DND-41 (cell line): ENCODE measurements at regions not wholly inside any gene's neighbourhood (a gene's known extent, or its start where the extent isn't known, plus 50 kb on each side); places are given as distances from the start of the nearest gene placed in this dataset.
"Not testable (repeated sequence)": the region's sequence is repeated elsewhere in the genome, so short reads cannot be mapped to it uniquely, and the experiment has no call there.

ENCODE experiments used
- ATAC-seq: fragments of 200-7000 bp; cut with Tn5 transposase; 3 replicates; pipeline ENCODE4 v1.9.1; 2021; ENCODE audit warnings: low read depth; ENCODE audit not compliant: insufficient read depth
- DNase-seq: peaks from one replicate; pipeline ENCODE4 v3.0.0-alpha.2; 2020
- H2AFZ ChIP-seq: 2 replicates; pipeline ENCODE4 v1.6.0; 2012; ENCODE audit warnings: low read depth, low read length
- H3K27ac ChIP-seq: 2 replicates; pipeline ENCODE4 v1.5.1; 2012; ENCODE audit warnings: low read length, inconsistent platforms
- H3K27me3 ChIP-seq: fragments of 200-600 bp; sonication (generic); 2 replicates; pipeline ENCODE4 v1.6.0; 2012; ENCODE audit warnings: low read length, mild to moderate bottlenecking, inconsistent platforms; ENCODE audit not compliant: insufficient read depth, poor library complexity
- H3K36me3 ChIP-seq: 2 replicates; pipeline ENCODE4 v1.5.1; 2012; ENCODE audit warnings: low read length, inconsistent platforms; ENCODE audit not compliant: insufficient read depth
- H3K4me1 ChIP-seq: 2 replicates; pipeline ENCODE4 v1.5.1; 2012; ENCODE audit warnings: mild to moderate bottlenecking, low read length; ENCODE audit not compliant: insufficient read depth
- H3K4me2 ChIP-seq: 2 replicates; pipeline ENCODE4 v1.6.0; 2012; ENCODE audit warnings: mild to moderate bottlenecking, moderate library complexity, low read length, inconsistent platforms; ENCODE audit not compliant: insufficient read depth
- H3K4me3 ChIP-seq, 2 experiments: fragments of 200-600 bp in 1 of 2; shearing (Covaris generic) in 1 of 2; 2 replicates each; pipeline ENCODE4 v1.5.1; 2012 to 2016; ENCODE audit warnings: inconsistent platforms in 2 of 2, low read length in 2 of 2, mild to moderate bottlenecking in 2 of 2, low read depth in 1 of 2, moderate library complexity in 1 of 2
- H3K79me2 ChIP-seq: 2 replicates; pipeline ENCODE4 v1.6.0; 2012; ENCODE audit warnings: low read length, inconsistent platforms; ENCODE audit not compliant: insufficient read depth
- H3K9ac ChIP-seq: 2 replicates; pipeline ENCODE4 v1.6.0; 2012; ENCODE audit warnings: low read depth, mild to moderate bottlenecking, inconsistent platforms, low read length, moderate library complexity
- H3K9me3 ChIP-seq: 2 replicates; pipeline ENCODE4 v1.5.1; 2012; ENCODE audit warnings: low read length, moderate library complexity, mild to moderate bottlenecking, inconsistent platforms; ENCODE audit not compliant: insufficient read depth, severe bottlenecking
- H4K20me1 ChIP-seq: 2 replicates; pipeline ENCODE4 v1.6.0; 2012; ENCODE audit warnings: low read length; ENCODE audit not compliant: insufficient read depth
- CTCF ChIP-seq: IDR thresholded peaks from 2 replicates; pipeline ENCODE4 v1.5.1; 2012; ENCODE audit warnings: borderline replicate concordance, low read length, moderate library complexity, mild to moderate bottlenecking; ENCODE audit not compliant: poor library complexity, severe bottlenecking; ENCODE audit errors: extremely low read depth
- EZH2 ChIP-seq: IDR thresholded peaks from 3 replicates; pipeline ENCODE4 v1.6.1; 2012; ENCODE audit warnings: borderline replicate concordance, low read depth, mild to moderate bottlenecking, moderate library complexity, low read length, inconsistent platforms; ENCODE audit not compliant: severe bottlenecking

- Histone ChIP-seq H3K4me3 (no peak overlapping the region), H3K9ac (no peak overlapping the region), H3K9me3 (no peaks in the 10 kb centered on the region), H4K20me1 (no peaks in the 10 kb centered on the region), H2AFZ (no peak overlapping the region), H3K27me3 (no peaks in the 10 kb centered on the region), H3K79me2 (no peaks in the 10 kb centered on the region), H3K36me3 (no peaks in the 10 kb centered on the region), H3K27ac (no peak overlapping the region), H3K4me1 (no peaks in the 10 kb centered on the region), H3K4me2 (no peak overlapping the region)
- TF ChIP-seq EZH2 (no peak), CTCF (no peak)
- DNase-seq, result no peak
- no peak for ATAC-seq
These were observed 192.2 kb downstream of the TPBG start for GRCh38 chr6:82555801-82556200.

- not testable (repeated sequence) for H2AFZ ChIP-seq, H3K9me3 ChIP-seq
These were observed 194.9 kb downstream of the TPBG start for GRCh38 chr6:82558531-82558930.

GRCh38 chr6:82567621-82568020, 204.0 kb downstream of the TPBG start:
- Histone ChIP-seq H3K4me1 (no peaks in the 10 kb centered on the region), H3K9me3 (no peaks in the 10 kb centered on the region), H3K36me3 (no peaks in the 10 kb centered on the region), H3K9ac (no peak overlapping the region), H3K27me3 (no peaks in the 10 kb centered on the region), H3K27ac (no peak overlapping the region), H3K4me3 (no peak overlapping the region), H3K79me2 (no peaks in the 10 kb centered on the region), H4K20me1 (no peaks in the 10 kb centered on the region), H2AFZ (no peak overlapping the region), H3K4me2 (no peak overlapping the region)
- ATAC-seq (no peak), DNase-seq (no peak)
- TF ChIP-seq EZH2 (no peak), CTCF (no peak)

More at GRCh38 chr6:82558531-82558930, 194.9 kb downstream of the TPBG start:
- not testable (repeated sequence) for H3K36me3 ChIP-seq, H3K79me2 ChIP-seq, H3K4me1 ChIP-seq, H3K27ac ChIP-seq, H3K4me3 ChIP-seq, H4K20me1 ChIP-seq, H3K9ac ChIP-seq, ATAC-seq, H3K27me3 ChIP-seq, H3K4me2 ChIP-seq, DNase-seq

GRCh38 chr6:82568290-82568993, 204.8 kb downstream of the TPBG start:
- TF ChIP-seq CTCF (no peak), EZH2 (no peak)
- Histone ChIP-seq H3K79me2 (no peaks in the 10 kb centered on the region), H3K27ac (no peak overlapping the region), H3K9ac (no peak overlapping the region), H3K4me3 (no peak overlapping the region), H4K20me1 (no peaks in the 10 kb centered on the region), H3K9me3 (no peaks in the 10 kb centered on the region), H3K4me2 (no peak overlapping the region), H3K4me1 (no peaks in the 10 kb centered on the region), H3K27me3 (no peaks in the 10 kb centered on the region), H3K36me3 (no peaks in the 10 kb centered on the region), H2AFZ (no peak overlapping the region)
- DNase-seq (no peak), ATAC-seq (no peak)
